Brain microvascular endothelial cell (primary cell): ENCODE measurements at regions not wholly inside any gene's neighbourhood (a gene's known extent, or its start where the extent isn't known, plus 50 kb on each side); places are given as distances from the start of the nearest gene placed in this dataset.

Experiments
- DNase-seq: peaks from one replicate; pipeline ENCODE4 v3.0.0-alpha.2; 2020
- H3K27ac ChIP-seq: fragments of 250-450 bp; sonication (Bioruptor Pico); 2 replicates; pipeline ENCODE4 v1.5.1; 2020; ENCODE audit warnings: mild to moderate bottlenecking, moderate library complexity
- H3K27me3 ChIP-seq: fragments of 250-450 bp; sonication (Bioruptor Pico); replicated peaks from 2 replicates; pipeline ENCODE4 v1.5.1; 2020; ENCODE audit warnings: mild to moderate bottlenecking
- H3K36me3 ChIP-seq: fragments of 250-450 bp; sonication (Bioruptor Pico); replicated peaks from 2 replicates; pipeline ENCODE4 v1.5.1; 2020; ENCODE audit warnings: mild to moderate bottlenecking
- H3K4me3 ChIP-seq: 2 replicates; pipeline ENCODE4 v1.5.1; 2011; ENCODE audit warnings: low read depth, mild to moderate bottlenecking, control low read depth, low read length, moderate library complexity
- CTCF ChIP-seq: IDR thresholded peaks from 2 replicates; pipeline ENCODE4 v1.5.1; 2011; ENCODE audit warnings: low read depth, mild to moderate bottlenecking, moderate library complexity, low read length, control low read depth, inconsistent platforms; ENCODE audit errors: missing control alignments
- in situ Hi-C: cut with HindIII; loops from 2 replicates; pipeline ENCODE4 v1.10.0; 2017; ENCODE audit warnings: low sequenced_read_pairs, low pct_ligation_motif_present

- no peaks in the 10 kb centered on the region for H3K27me3 ChIP-seq
- no peak overlapping the region for H3K4me3 ChIP-seq
- no peak for DNase-seq
- in situ Hi-C loops: no loop called here
- no peak overlapping the region for H3K27ac ChIP-seq
- TF ChIP-seq CTCF: no peak
- no peaks in the 10 kb centered on the region for H3K36me3 ChIP-seq
These were observed 72.1 kb downstream of the AVPR1A start for GRCh38 chr12:63078906-63079305.

GRCh38 chr12:63075376-63076060, 75.5 kb downstream of the AVPR1A start:
- in situ Hi-C loops: no loop called here
- Histone ChIP-seq H3K27me3 (no peaks in the 10 kb centered on the region), H3K27ac (no peak overlapping the region), H3K36me3 (no peaks in the 10 kb centered on the region), H3K4me3 (no peak overlapping the region)
- DNase-seq: no peak
- no peak for TF ChIP-seq CTCF

- in situ Hi-C loops: no loop called here
- TF ChIP-seq CTCF: no peak
- peak; percentile 17 for DNase-seq
- no peaks in the 10 kb centered on the region for H3K27me3 ChIP-seq
- H3K36me3 ChIP-seq: no peaks in the 10 kb centered on the region
- H3K4me3 ChIP-seq: no peak overlapping the region
- H3K27ac ChIP-seq: no peak overlapping the region
These were observed 80.3 kb downstream of the AVPR1A start for GRCh38 chr12:63070709-63071108.

- no peak overlapping the region for H3K4me3 ChIP-seq
- H3K27ac ChIP-seq: no peak overlapping the region
- in situ Hi-C loops: no loop called here
- no peaks in the 10 kb centered on the region for H3K36me3 ChIP-seq
- no peaks in the 10 kb centered on the region for H3K27me3 ChIP-seq
- no peak for TF ChIP-seq CTCF
- no peak for DNase-seq
These were observed 81.0 kb downstream of the AVPR1A start for GRCh38 chr12:63069860-63070617.

- H3K4me3 ChIP-seq: no peak overlapping the region
- H3K27ac ChIP-seq: no peak overlapping the region
- TF ChIP-seq CTCF: peak; percentile 56
- DNase-seq: peak; percentile 75
- H3K27me3 ChIP-seq: no peaks in the 10 kb centered on the region
- in situ Hi-C loops: no loop called here
- no peaks in the 10 kb centered on the region for H3K36me3 ChIP-seq
These were observed 82.1 kb downstream of the AVPR1A start for GRCh38 chr12:63068857-63069442.
